HG03565 (cell line): ENCODE measurements at regions not wholly inside any gene's neighbourhood (a gene's known extent, or its start where the extent isn't known, plus 50 kb on each side); places are given as distances from the start of the nearest gene placed in this dataset.
"Not testable (repeated sequence)": the region's sequence is repeated elsewhere in the genome, so short reads cannot be mapped to it uniquely, and the experiment has no call there.

Source experiments
- ATAC-seq: cut with Tn5 transposase; IDR thresholded peaks from one replicate; pipeline ENCODE4 v1.9.1; 2021; ENCODE audit warnings: mild to moderate bottlenecking, moderate library complexity; ENCODE audit not compliant: unreplicated experiment

DNA sequence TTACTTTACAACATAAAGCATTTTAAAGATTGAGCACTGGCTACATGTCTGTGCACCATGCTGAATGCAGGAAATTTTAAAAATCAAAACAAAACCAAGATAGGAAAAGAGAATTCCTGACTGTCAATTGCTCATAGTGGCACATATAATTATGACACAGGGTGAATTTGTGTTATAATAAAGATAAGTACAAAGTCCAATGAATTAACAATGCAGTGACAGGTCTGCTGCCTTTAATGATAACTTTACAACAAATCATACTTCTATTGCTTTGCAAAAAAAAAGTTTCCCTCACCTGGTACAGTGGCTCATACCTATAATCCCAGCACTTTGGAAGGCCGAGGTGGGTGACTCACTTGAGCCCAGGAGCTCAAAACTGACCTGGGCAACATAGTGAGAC, 93.8 kb upstream of the OSBPL8 start:
- ATAC-seq: no peak

GRCh38 chr12:76664731-76665130, 99.2 kb upstream of the ZDHHC17 start:
- ATAC-seq: no peak

DNA sequence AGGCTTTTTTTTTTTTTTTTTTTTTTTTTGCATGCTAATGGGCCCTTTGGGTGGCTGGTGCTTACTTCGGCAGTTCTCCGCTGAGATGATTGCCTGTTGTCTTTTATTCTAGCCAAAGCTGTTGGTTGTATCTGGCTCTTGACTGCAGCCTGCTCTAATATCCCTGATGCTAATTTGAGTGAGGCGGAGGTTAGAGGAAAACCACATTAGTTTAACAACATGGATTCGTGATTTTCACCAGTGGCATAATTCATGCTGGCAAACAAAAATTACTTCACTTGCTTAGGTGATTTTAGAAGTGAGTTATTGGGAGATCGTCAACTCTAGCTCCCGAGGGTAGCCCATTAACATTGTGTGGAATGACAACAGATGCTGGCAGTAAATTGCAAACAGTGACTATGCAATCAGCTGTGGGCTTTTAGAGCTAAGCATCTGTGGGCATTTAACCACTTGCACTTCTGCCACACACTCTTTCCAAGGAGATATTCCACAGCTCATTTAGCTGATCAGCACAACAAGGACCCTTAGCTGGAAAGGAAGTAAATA, 97.6 kb upstream of the ZDHHC17 start:
- no peak for ATAC-seq

GRCh38 chr12:76669981-76670380, 93.9 kb upstream of the ZDHHC17 start:
- ATAC-seq: no peak

DNA sequence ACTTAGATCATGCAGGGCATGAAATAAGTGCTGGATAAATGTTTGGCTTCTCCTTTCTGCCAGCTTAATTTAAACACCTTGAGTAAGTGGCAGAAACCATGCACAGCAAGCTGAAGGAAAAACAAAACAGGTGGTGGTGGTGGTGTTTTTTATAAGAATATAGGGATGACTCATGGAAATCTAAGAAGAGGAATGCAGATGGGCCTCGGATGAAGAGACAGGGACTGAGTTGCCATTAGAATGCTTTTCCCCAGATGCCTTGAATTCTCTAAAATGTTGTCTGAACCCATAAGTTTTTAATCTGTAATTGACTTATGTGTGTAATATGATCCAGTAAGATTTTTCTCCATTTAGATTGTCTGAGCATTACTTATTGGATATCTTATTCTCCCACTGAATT, 93.1 kb upstream of the ZDHHC17 start:
- no peak for ATAC-seq

DNA sequence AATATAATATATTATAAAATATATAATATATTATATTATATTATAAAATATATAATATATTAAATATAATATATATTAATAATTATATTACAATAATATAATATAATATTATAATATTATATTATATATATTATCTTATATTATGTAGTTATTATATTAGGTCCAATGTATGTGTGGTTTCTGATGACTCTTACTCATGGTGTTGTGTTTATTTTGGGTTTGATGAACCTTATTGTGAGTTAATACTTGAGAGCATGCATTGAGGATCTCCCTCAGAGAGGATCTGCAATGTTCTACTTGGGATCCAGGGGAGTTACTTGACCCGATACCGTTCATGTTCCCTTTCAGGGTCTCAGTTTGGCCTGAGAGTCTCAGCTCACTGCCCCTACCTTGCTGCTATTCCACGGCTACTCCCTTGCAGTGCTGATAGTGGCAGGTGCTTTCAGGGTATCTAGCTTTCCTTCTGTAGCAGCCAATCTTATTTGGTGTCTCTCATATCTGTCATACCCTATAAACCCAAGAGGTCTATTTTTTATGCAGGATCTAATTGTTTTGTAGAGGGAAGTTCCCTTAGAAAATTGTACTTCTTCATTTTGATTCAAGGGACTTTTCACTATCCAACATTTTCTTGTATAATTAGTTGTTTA, 89.1 kb upstream of the ZDHHC17 start:
- no peak for ATAC-seq

DNA sequence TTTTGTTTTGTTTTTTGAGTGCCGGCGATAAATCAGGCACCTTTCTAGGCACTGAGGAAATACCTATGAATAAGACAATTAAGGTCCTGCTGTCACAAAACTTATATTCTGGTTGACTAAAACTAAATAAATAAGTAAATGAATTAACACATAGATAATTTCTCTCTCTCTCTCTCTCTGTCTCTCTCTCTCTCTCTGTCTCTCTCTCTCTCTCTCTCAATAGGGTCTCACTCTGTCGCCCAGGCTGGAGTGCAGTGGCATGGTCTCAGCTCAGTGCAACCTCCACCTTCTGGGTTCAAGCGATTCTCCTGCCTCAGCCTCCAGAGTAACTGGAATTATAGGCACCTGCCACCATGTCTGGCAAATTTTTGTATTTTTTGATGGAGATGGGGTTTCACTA, 87.7 kb upstream of the ZDHHC17 start:
- not testable (repeated sequence) for ATAC-seq

DNA sequence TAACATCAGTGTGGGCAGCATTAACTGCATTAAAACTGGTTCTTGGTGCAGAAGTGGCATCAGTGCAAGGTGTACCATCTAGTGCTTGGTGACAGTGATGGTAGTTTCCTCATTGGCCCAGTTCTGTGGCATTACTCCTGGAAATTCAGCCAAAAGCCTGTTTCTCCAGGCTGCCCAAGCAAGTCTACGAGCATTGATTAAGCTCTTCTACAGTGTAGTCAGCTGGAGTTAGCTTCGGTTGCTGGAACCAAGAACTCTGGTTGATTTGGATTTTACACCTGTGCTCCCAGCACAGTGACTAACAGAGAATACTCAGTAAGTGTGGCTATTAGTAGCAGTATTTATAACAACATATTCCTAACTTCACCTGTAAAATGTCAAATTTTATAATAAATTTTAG, 84.9 kb upstream of the ZDHHC17 start:
- ATAC-seq: no peak

DNA sequence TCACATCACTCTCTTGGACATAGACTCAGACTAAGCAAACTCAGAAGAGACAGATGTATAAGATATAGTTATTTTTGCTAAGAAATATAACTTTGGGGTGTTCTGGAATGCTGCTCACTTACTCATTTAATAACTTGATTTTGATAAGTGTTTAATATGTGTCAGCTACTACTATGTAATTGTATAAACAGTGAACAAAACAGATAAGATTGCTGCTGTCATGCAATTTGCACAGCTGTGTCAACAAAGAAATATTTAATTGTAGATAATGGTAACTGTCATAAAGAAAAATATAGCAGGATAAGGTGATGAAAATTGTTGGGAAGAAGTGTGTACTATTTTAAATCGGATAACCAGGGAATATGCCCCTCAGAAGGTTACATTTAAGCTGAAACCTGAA, 84.1 kb upstream of the ZDHHC17 start:
- ATAC-seq: no peak

- no peak for ATAC-seq
Measured at GRCh38 chr12:76680940-76681339, 83.0 kb upstream of the ZDHHC17 start.

GRCh38 chr12:76685246-76685678, 78.7 kb upstream of the ZDHHC17 start:
- no peak for ATAC-seq

DNA sequence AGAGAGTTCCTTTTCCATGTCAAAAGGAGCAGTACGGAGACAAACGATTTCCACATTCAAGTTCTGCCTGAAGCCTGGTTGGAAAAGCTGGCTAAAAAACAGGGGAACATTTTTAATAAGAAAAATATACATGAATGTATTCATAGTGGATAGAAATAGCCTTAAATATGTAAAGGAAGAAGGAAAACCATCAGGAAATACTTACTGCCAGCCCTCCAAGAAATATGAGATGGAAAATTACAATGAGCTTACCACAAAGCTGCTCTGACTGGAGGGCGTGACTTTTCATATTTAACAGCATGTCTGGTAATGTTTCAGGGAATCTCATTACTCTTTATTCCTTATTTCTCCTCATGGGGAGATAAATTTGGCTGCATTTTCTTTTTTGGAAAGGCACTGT, 75.9 kb upstream of the ZDHHC17 start:
- no peak for ATAC-seq

- ATAC-seq: no peak
Measured at GRCh38 chr12:76688631-76689030, 75.3 kb upstream of the ZDHHC17 start.

DNA sequence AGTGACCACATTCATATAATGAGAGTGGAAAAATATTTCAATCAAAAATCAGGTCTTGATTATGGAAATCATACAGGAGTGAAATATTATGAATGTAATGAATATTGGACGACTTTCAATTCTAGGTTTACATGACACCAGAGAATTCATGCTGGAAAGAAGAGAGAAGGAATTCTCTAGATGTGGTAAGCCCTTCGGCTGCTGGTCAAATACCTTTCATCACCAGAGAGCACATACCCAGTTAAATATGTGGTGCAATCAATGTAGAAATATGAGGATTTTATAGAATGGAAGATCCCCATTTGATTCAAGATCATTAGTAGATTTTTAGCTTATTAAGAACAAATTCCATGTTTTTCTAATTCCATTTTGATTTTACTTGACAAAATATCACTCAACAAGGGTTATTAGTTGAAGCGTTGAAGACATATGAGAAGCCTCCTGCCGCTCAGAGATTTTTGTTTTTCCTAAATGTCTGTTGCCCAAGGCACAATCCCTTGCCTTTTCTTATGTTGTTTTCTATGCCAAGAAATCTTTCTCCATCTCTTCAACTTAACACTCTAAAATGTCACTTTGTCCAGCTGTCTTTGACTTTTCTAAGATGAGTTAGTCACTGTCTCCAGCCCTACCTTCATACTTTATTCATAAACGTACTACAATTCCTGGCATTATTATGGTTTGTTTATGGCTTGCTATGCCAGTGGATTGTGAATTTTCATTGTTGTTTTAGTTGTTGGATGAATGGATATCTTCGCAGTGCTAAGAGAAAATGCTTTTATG, 72.8 kb upstream of the ZDHHC17 start:
- no peak for ATAC-seq

DNA sequence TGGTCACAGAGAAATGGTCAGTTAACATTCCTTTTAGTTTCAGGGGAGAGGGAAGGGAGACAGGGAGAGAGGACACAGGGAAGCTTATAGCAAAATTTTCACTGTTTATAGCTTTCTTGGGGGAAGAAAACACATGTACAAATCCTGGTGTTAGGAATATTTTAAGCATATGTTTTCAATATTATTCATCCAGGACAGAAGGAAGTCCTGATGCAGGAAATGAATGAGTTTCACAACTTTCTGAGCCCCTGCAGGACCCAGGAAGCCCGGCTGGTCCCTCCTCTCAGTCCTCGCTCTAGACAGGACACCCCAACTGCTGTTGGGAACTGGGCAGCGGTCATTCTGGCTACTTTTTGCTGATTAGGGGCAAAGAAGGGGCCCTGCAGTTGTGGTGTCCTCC, 71.1 kb upstream of the ZDHHC17 start:
- ATAC-seq: no peak

DNA sequence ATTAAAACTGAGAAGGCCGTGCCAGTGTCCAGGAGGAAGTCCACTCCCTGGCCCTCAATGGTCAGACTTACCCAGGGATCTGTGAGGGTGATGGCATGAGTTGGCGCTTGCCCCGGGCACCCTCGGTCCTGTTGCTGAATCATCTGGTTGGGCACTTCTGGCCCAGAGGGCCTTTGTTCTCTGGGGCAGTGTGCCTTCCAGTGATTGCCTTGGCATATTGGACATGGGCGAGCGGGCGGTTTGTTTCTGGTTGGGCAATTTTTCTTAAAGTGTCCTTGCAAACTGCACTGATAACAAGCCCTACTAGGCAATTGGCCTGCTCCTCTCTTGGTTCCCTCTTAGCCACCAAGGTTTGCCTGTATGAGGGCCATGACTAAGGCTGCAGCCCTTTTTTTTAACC, 69.5 kb upstream of the ZDHHC17 start:
- no peak for ATAC-seq

DNA sequence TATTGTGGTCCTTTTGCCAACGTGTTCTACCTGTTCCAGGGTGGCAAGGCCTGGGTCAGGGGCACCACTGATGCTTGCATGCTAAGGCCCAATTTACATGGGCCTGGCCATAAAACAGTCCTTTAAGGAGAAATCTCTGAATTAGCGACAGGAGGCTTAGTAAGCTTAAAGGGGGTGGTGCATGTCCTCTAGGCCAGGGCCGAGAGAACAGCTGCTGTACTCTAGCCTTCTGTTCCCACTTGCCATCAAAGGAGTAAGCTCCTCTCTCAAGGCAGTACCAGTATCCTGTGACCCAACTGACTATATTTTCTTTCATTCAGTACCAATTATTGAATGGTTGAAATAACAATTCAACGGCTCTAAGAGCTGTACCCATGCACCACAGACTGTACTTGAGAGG, 67.7 kb upstream of the ZDHHC17 start:
- ATAC-seq: no peak

GRCh38 chr12:76697849-76698248, 66.1 kb upstream of the ZDHHC17 start:
- ATAC-seq: no peak

- no peak for ATAC-seq
Measured at GRCh38 chr12:76698316-76698715, 65.6 kb upstream of the ZDHHC17 start.

GRCh38 chr12:76698966-76699365, 64.9 kb upstream of the ZDHHC17 start:
- no peak for ATAC-seq

- no peak for ATAC-seq
Measured at GRCh38 chr12:76701690-76702089, 62.2 kb upstream of the ZDHHC17 start.

GRCh38 chr12:76702946-76703345, 61.0 kb upstream of the ZDHHC17 start:
- no peak for ATAC-seq
